ENCODE measurements at regions not wholly inside any gene's neighbourhood (a gene's known extent, or its start where the extent isn't known, plus 50 kb on each side); places are given as distances from the start of the nearest gene placed in this dataset.
"Not testable (repeated sequence)": the region's sequence is repeated elsewhere in the genome, so short reads cannot be mapped to it uniquely, and the experiment has no call there.

- not testable (repeated sequence) for TF ChIP-seq CBX8 (IDR thresholded peaks at IDR 0.05); CTCF (IDR thresholded peaks at IDR 0.05); EP300 (IDR thresholded peaks at IDR 0.05); POLR2A (IDR thresholded peaks at IDR 0.05; ENCODE audit: low read length); JUNB (IDR thresholded peaks at IDR 0.05)
- TF ChIP-seq, protein P1, sequence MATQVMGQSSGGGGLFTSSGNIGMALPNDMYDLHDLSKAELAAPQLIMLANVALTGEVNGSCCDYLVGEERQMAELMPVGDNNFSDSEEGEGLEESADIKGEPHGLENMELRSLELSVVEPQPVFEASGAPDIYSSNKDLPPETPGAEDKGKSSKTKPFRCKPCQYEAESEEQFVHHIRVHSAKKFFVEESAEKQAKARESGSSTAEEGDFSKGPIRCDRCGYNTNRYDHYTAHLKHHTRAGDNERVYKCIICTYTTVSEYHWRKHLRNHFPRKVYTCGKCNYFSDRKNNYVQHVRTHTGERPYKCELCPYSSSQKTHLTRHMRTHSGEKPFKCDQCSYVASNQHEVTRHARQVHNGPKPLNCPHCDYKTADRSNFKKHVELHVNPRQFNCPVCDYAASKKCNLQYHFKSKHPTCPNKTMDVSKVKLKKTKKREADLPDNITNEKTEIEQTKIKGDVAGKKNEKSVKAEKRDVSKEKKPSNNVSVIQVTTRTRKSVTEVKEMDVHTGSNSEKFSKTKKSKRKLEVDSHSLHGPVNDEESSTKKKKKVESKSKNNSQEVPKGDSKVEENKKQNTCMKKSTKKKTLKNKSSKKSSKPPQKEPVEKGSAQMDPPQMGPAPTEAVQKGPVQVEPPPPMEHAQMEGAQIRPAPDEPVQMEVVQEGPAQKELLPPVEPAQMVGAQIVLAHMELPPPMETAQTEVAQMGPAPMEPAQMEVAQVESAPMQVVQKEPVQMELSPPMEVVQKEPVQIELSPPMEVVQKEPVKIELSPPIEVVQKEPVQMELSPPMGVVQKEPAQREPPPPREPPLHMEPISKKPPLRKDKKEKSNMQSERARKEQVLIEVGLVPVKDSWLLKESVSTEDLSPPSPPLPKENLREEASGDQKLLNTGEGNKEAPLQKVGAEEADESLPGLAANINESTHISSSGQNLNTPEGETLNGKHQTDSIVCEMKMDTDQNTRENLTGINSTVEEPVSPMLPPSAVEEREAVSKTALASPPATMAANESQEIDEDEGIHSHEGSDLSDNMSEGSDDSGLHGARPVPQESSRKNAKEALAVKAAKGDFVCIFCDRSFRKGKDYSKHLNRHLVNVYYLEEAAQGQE (IDR thresholded peaks at IDR 0.05) = not testable (repeated sequence)
Measured at GRCh38 chr16:18204786-18205185, 131.8 kb downstream of the NPIPA8 start.
